Adrenal gland (tissue), 5 donors: ENCODE measurements at regions not wholly inside any gene's neighbourhood (a gene's known extent, or its start where the extent isn't known, plus 50 kb on each side); places are given as distances from the start of the nearest gene placed in this dataset.

ENCODE experiments used
- CTCF ChIP-seq, 6 experiments: fragments of 450-650 bp in 4 of 6; fragments of 200-600 bp in 2 of 6; sonication (generic) in 1 of 6; IDR thresholded peaks; 1 replicate in 5 of 6; 2 replicates in 1 of 6; pipeline versions ENCODE4 v1.5.1 to v1.8.0; 2016 to 2021; ENCODE audit warnings: antibody characterized with exemption in 6 of 6, mild to moderate bottlenecking in 2 of 6, moderate library complexity in 1 of 6
- POLR2A ChIP-seq, 2 donors: fragments of 450-650 bp; IDR thresholded peaks; one replicate each; pipeline ENCODE4 v1.6.1; 2017; ENCODE audit warnings: antibody characterized with exemption in 2 of 2, mild to moderate bottlenecking in 2 of 2, moderate library complexity in 1 of 2
- donor health status: DM: no; HTN: no; CAD: no.

GRCh38 chr13:108154421-108154858 is 60.9 kb downstream of the LIG4 start:
- TF ChIP-seq CTCF (IDR thresholded peaks at IDR 0.05) (no peak), POLR2A (IDR thresholded peaks at IDR 0.05) (no peak)
